Sigmoid colon (tissue), 6 donors: ENCODE measurements at regions not wholly inside any gene's neighbourhood (a gene's known extent, or its start where the extent isn't known, plus 50 kb on each side); places are given as distances from the start of the nearest gene placed in this dataset.

Experiments
- DNase-seq: peaks from one replicate; pipeline ENCODE4 v3.0.0-alpha.2; 2019
- H3K27ac ChIP-seq, 4 donors: fragments of 200-600 bp; sonication (generic); one replicate each; pipeline ENCODE4 v1.5.1; 2016 to 2019; ENCODE audit warnings: mild to moderate bottlenecking in 1 of 4
- H3K27me3 ChIP-seq, 3 donors: fragments of 200-600 bp; sonication (generic); one replicate each; pipeline ENCODE4 v1.5.1; 2019; ENCODE audit warnings: mild to moderate bottlenecking in 1 of 3
- H3K36me3 ChIP-seq, 4 donors: fragments of 200-600 bp; sonication (generic); one replicate each; pipeline ENCODE4 v1.5.1; 2016 to 2019
- H3K4me1 ChIP-seq, 4 donors: fragments of 200-600 bp; sonication (generic); one replicate each; pipeline ENCODE4 v1.5.1; 2017 to 2019
- H3K4me3 ChIP-seq, 4 donors: fragments of 200-600 bp; sonication (generic); one replicate each; pipeline ENCODE4 v1.5.1; 2017 to 2019; ENCODE audit warnings: mild to moderate bottlenecking in 2 of 4, moderate library complexity in 1 of 4
- H3K9me3 ChIP-seq, 4 donors: fragments of 200-600 bp in 3 of 4; sonication (generic) in 3 of 4; one replicate each; pipeline versions ENCODE4 v1.5.1 to v1.6.1; 2013 to 2019
- CTCF ChIP-seq, 4 experiments: fragments of 450-650 bp in 3 of 4; fragments of 200-600 bp in 1 of 4; IDR thresholded peaks; one replicate each; pipeline ENCODE4 v1.5.1; 2016 to 2019; ENCODE audit warnings: antibody characterized with exemption in 4 of 4, mild to moderate bottlenecking in 3 of 4, moderate library complexity in 2 of 4
- EP300 ChIP-seq, 4 donors: sonication (generic); formaldehyde crosslinking; IDR thresholded peaks; one replicate each; pipeline ENCODE4 v1.6.1; 2017; ENCODE audit warnings: antibody characterized with exemption in 4 of 4
- POLR2A ChIP-seq, 2 donors: fragments of 450-650 bp; IDR thresholded peaks; one replicate each; pipeline ENCODE4 v1.6.1; 2016; ENCODE audit warnings: antibody characterized with exemption in 2 of 2, mild to moderate bottlenecking in 2 of 2, moderate library complexity in 2 of 2
- POLR2AphosphoS5 ChIP-seq, 4 donors: sonication (generic); formaldehyde crosslinking; IDR thresholded peaks; one replicate each; pipeline ENCODE4 v1.6.1; 2017; ENCODE audit warnings: antibody characterized with exemption in 4 of 4
- WGBS, 2 donors: extraction: QIAGEN DNeasy Blood & Tissue Kit; methylation state at CpG; one replicate each; pipeline ENCODE4 v1.1.7; 2013; 5-methylcytosine and 5-hydroxymethylcytosine counted together
- intact Hi-C: fragments of 100-400 bp; cut with DNase I; formaldehyde crosslinking; loops from one replicate; pipeline ENCODE4 v1.15.1; 2023
- donor health status: healthy with polysubstance abuse.
- donor health status: healthy.

- no peak for DNase-seq
- Histone ChIP-seq H3K36me3 (no peaks in the 10 kb centered on the region), H3K4me1 (no peaks in the 10 kb centered on the region), H3K4me3 (no peak overlapping the region), H3K9me3 (no peaks in the 10 kb centered on the region), H3K27ac (no peak overlapping the region), H3K27me3 (no peaks in the 10 kb centered on the region)
- no peak for TF ChIP-seq POLR2AphosphoS5 (IDR thresholded peaks at IDR 0.05)
- no peak for TF ChIP-seq CTCF (IDR thresholded peaks at IDR 0.05)
- no peak for TF ChIP-seq EP300 (IDR thresholded peaks at IDR 0.05)
- no peak for TF ChIP-seq POLR2A (IDR thresholded peaks at IDR 0.05)
- 71 to 73% methylated on average over 3 of the region's 3 CpGs for WGBS, 2 donors
- intact Hi-C loops = no loop called here
Observed at GRCh38 chr2:6089474-6089873, 397.3 kb downstream of the SOX11 start.

GRCh38 chr2:6103372-6103771 is 411.2 kb downstream of the SOX11 start:
- TF ChIP-seq POLR2A (IDR thresholded peaks at IDR 0.05) (no peak), POLR2AphosphoS5 (IDR thresholded peaks at IDR 0.05) (no peak), CTCF (IDR thresholded peaks at IDR 0.05) (no peak), EP300 (IDR thresholded peaks at IDR 0.05) (no peak)
- H3K4me1 ChIP-seq = no peaks in the 10 kb centered on the region
- 46 to 82% methylated on average over 3 of the region's 3 CpGs for WGBS, 2 donors

GRCh38 chr2:6103949-6104348 is 411.8 kb downstream of the SOX11 start:
- no peaks in the 10 kb centered on the region for H3K9me3 ChIP-seq
- no peaks in the 10 kb centered on the region for H3K27me3 ChIP-seq
- no peaks in the 10 kb centered on the region for H3K36me3 ChIP-seq

More at GRCh38 chr2:6103372-6103771, 411.2 kb downstream of the SOX11 start:
- H3K4me3 ChIP-seq = no peak overlapping the region
- H3K9me3 ChIP-seq = no peaks in the 10 kb centered on the region
- H3K27ac ChIP-seq = no peak overlapping the region
- no peaks in the 10 kb centered on the region for H3K27me3 ChIP-seq
- intact Hi-C loops = no loop called here
- no peak for DNase-seq
- no peaks in the 10 kb centered on the region for H3K36me3 ChIP-seq

GRCh38 chr2:6107290-6107689 is 415.1 kb downstream of the SOX11 start:
- Histone ChIP-seq H3K4me3 (no peak overlapping the region), H3K27ac (no peak overlapping the region), H3K36me3 (no peaks in the 10 kb centered on the region), H3K27me3 (no peaks in the 10 kb centered on the region), H3K4me1 (no peaks in the 10 kb centered on the region), H3K9me3 (no peaks in the 10 kb centered on the region)
- 83 to 84% methylated on average over 4 of the region's 4 CpGs for WGBS, 2 donors
- TF ChIP-seq POLR2AphosphoS5 (IDR thresholded peaks at IDR 0.05) (no peak), EP300 (IDR thresholded peaks at IDR 0.05) (no peak), POLR2A (IDR thresholded peaks at IDR 0.05) (no peak), CTCF (IDR thresholded peaks at IDR 0.05) (no peak)
- intact Hi-C loops = no loop called here
- DNase-seq = no peak

More at GRCh38 chr2:6103949-6104348, 411.8 kb downstream of the SOX11 start:
- Histone ChIP-seq H3K4me3 (no peak overlapping the region), H3K4me1 (no peaks in the 10 kb centered on the region), H3K27ac (no peak overlapping the region)
- TF ChIP-seq POLR2AphosphoS5 (IDR thresholded peaks at IDR 0.05) (no peak), EP300 (IDR thresholded peaks at IDR 0.05) (no peak), CTCF (IDR thresholded peaks at IDR 0.05) (no peak), POLR2A (IDR thresholded peaks at IDR 0.05) (no peak)
- DNase-seq = no peak
- intact Hi-C loops = no loop called here
- WGBS, 2 donors = 19 to 68% methylated on average over 3 of the region's 3 CpGs

- no peak for TF ChIP-seq POLR2AphosphoS5 (IDR thresholded peaks at IDR 0.05)
- TF ChIP-seq EP300 (IDR thresholded peaks at IDR 0.05) = no peak
- TF ChIP-seq POLR2A (IDR thresholded peaks at IDR 0.05) = no peak
- TF ChIP-seq CTCF (IDR thresholded peaks at IDR 0.05) = no peak
- intact Hi-C loops = no loop called here
- Histone ChIP-seq H3K27me3 (no peaks in the 10 kb centered on the region), H3K36me3 (no peaks in the 10 kb centered on the region), H3K4me3 (no peak overlapping the region), H3K9me3 (no peaks in the 10 kb centered on the region), H3K4me1 (no peaks in the 10 kb centered on the region), H3K27ac (no peak overlapping the region)
- no peak for DNase-seq
- 74 to 80% methylated on average over 1 of the region's 1 CpG for WGBS, 2 donors
Observed at GRCh38 chr2:6109831-6110230, 417.6 kb downstream of the SOX11 start.
